HEK293T (cell line): ENCODE measurements at regions not wholly inside any gene's neighbourhood (a gene's known extent, or its start where the extent isn't known, plus 50 kb on each side); places are given as distances from the start of the nearest gene placed in this dataset.

Source experiments
- CTCF ChIA-PET: fragments of 350-600 bp; formaldehyde crosslinking; extraction: SDS; loops from one replicate; lab custom pipeline; 2021; ENCODE audit warnings: antibody characterized with exemption, inconsistent platforms; lab: Yijun Ruan, JAX
- POLR2A ChIA-PET: fragments of 350-600 bp; formaldehyde crosslinking; extraction: SDS; loops from one replicate; lab custom pipeline; 2020; ENCODE audit warnings: antibody characterized with exemption, inconsistent platforms; lab: Yijun Ruan, JAX
- DNase-seq: peaks from one replicate; pipeline ENCODE4 v3.0.0; 2012; ENCODE audit warnings: mixed read lengths; ENCODE audit errors: extremely low spot score
- ARNT ChIP-seq: fragments of 450-650 bp; IDR thresholded peaks from 2 replicates; pipeline ENCODE4 v1.6.1; 2017; ENCODE audit warnings: mild to moderate bottlenecking
- BHLHE40 ChIP-seq: fragments of 450-650 bp; IDR thresholded peaks from 2 replicates; pipeline ENCODE4 v1.6.1; 2016; ENCODE audit warnings: mild to moderate bottlenecking, moderate library complexity, borderline replicate concordance
- CTBP1 ChIP-seq: fragments of 450-650 bp; IDR thresholded peaks from 2 replicates; pipeline ENCODE4 v1.6.1; 2016; ENCODE audit warnings: borderline replicate concordance
- ELF4 ChIP-seq: fragments of 450-650 bp; IDR thresholded peaks from 2 replicates; pipeline ENCODE4 v1.6.1; 2017; ENCODE audit warnings: antibody characterized with exemption
- FOXA1 ChIP-seq: fragments of 450-650 bp; IDR thresholded peaks from 2 replicates; pipeline ENCODE4 v1.6.1; 2016; ENCODE audit warnings: mild to moderate bottlenecking
- FOXK2 ChIP-seq: fragments of 450-650 bp; IDR thresholded peaks from 2 replicates; pipeline ENCODE4 v1.6.1; 2016; ENCODE audit warnings: mild to moderate bottlenecking
- FOXM1 ChIP-seq: fragments of 450-650 bp; IDR thresholded peaks from 2 replicates; pipeline ENCODE4 v1.6.1; 2017; ENCODE audit warnings: mild to moderate bottlenecking, borderline replicate concordance
- HDGF ChIP-seq: fragments of 450-650 bp; IDR thresholded peaks from 2 replicates; pipeline ENCODE4 v1.6.1; 2017; ENCODE audit warnings: antibody characterized with exemption, borderline replicate concordance
- L3MBTL2 ChIP-seq: fragments of 450-650 bp; conservative IDR thresholded peaks from 2 replicates; pipeline ENCODE4 v1.6.1; 2016; ENCODE audit warnings: mild to moderate bottlenecking
- LEF1 ChIP-seq: fragments of 450-650 bp; IDR thresholded peaks from 2 replicates; pipeline ENCODE4 v1.6.1; 2017; ENCODE audit warnings: mild to moderate bottlenecking, borderline replicate concordance
- NFRKB ChIP-seq: fragments of 450-650 bp; IDR thresholded peaks from 2 replicates; pipeline ENCODE4 v1.6.1; 2016; ENCODE audit warnings: mild to moderate bottlenecking, moderate library complexity
- SP1 ChIP-seq: fragments of 450-650 bp; IDR thresholded peaks from 2 replicates; pipeline ENCODE4 v1.6.1; 2017
- SUZ12 ChIP-seq: fragments of 450-650 bp; IDR thresholded peaks from 2 replicates; pipeline ENCODE4 v1.6.1; 2016; ENCODE audit warnings: mild to moderate bottlenecking
- TARDBP ChIP-seq: fragments of 450-650 bp; IDR thresholded peaks from 2 replicates; pipeline ENCODE4 v1.6.1; 2016
- ZNF384 ChIP-seq: fragments of 450-650 bp; IDR thresholded peaks from 2 replicates; pipeline ENCODE4 v1.6.1; 2016
- TF ChIP-seq, protein P1 (sequence below): fragments of 450-650 bp; IDR thresholded peaks from 2 replicates; pipeline ENCODE4 v1.6.1; 2016

DNA sequence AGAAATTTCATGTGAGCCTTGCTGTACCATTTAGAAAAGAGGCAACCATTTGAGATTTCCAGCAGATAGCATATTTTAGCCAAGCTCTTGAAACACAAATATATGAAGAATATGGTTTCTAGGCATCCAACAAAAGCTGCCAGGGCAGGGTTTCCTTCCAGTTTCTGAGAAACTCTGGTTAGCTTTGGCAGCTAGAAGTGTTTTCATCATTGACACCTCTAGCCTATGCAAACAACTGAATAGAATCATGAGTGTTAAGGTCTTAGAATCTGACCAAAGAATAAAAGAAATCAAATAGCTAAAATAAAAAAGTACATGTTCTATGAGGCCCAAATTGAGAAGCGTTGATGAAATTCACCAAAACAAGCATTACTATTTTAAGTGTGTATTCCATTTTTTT is 188.1 kb downstream of the TMEM167A start:
- ChIA-PET POLR2A (no interaction called here), CTCF (no interaction called here)
- DNase-seq: no peak
- TF ChIP-seq CTBP1 (no peak), SUZ12 (no peak)

DNA sequence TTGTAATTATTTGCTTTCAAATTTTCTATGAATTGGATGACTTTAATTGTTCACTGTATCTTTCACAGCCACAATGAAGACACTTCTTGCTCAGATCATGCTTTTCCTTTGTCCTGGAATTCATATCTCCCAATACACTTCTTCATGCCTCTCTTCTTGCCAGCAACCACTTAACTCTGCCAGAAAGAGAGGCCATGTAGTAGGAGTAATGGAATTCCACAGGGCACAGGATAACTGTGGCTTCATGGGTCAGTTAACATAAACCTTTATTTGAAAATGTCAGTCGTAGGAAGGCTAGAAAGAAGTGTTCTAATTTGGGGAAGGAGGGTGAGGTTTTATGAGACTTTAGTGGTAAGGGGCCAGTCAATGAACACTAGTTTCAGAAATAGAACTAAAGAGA is 190.3 kb downstream of the TMEM167A start:
- TF ChIP-seq NFRKB (no peak), ELF4 (no peak), CTBP1 (no peak), TARDBP (no peak), L3MBTL2 (no peak), ZNF384 (no peak), FOXM1 (no peak), FOXA1 (no peak), SP1 (no peak), FOXK2 (no peak), SUZ12 (no peak), BHLHE40 (no peak), ARNT (no peak), LEF1 (no peak), HDGF (no peak)
- TF ChIP-seq, protein P1, sequence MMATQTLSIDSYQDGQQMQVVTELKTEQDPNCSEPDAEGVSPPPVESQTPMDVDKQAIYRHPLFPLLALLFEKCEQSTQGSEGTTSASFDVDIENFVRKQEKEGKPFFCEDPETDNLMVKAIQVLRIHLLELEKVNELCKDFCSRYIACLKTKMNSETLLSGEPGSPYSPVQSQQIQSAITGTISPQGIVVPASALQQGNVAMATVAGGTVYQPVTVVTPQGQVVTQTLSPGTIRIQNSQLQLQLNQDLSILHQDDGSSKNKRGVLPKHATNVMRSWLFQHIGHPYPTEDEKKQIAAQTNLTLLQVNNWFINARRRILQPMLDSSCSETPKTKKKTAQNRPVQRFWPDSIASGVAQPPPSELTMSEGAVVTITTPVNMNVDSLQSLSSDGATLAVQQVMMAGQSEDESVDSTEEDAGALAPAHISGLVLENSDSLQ: no peak
- DNase-seq: no peak
- ChIA-PET CTCF (no interaction called here), POLR2A (no interaction called here)

DNA sequence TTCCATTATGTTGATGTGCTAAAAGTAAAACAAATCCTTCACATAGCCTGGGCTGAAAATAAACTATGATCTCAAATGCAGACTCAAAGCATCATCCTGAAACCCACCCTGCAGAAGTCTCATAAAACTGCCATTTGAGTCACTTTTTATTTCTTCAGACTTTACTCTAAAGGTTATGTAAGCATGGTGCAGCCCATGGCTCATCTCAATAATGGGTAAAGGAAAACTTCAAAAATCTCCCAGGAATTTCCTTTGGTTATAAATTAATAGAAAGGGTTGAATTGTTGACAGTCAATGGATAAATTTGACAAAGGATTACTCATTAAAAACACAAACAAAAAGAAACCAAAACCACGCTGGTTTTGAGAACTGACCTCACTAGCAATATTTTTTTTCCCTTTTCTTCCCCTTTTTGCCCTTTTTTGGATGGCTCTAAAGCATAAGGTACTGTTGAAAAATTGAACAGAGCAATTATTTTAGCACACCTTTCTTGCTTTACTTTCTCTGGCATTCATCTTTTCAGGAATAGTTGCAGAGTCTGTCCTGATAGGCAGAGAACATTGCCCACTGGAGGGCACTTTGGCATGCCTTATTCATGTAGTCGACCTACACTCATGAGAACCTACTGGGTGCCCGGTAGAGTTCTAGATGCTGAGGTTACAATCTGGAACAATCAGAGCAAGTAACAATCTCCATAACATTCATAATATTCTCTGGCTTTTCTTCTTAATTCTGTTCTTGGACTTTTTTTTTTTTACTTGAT is 191.4 kb downstream of the TMEM167A start:
- DNase-seq: no peak
- TF ChIP-seq FOXA1: no peak
- TF ChIP-seq LEF1: no peak
- no peak for TF ChIP-seq NFRKB
- TF ChIP-seq SP1: no peak
- TF ChIP-seq ARNT: no peak
- no peak for TF ChIP-seq FOXM1
- no peak for TF ChIP-seq SUZ12
- TF ChIP-seq, protein P1: peak; percentile 85
- peak; percentile 58 for TF ChIP-seq CTBP1
- no peak for TF ChIP-seq ZNF384
- CTCF ChIA-PET: interaction anchor here (0.6 kb wide), 1 partner anchor 499 kb away, joined by 3 read pairs; no protein-coding TSS in a partner anchor
- POLR2A ChIA-PET: no interaction called here

DNA sequence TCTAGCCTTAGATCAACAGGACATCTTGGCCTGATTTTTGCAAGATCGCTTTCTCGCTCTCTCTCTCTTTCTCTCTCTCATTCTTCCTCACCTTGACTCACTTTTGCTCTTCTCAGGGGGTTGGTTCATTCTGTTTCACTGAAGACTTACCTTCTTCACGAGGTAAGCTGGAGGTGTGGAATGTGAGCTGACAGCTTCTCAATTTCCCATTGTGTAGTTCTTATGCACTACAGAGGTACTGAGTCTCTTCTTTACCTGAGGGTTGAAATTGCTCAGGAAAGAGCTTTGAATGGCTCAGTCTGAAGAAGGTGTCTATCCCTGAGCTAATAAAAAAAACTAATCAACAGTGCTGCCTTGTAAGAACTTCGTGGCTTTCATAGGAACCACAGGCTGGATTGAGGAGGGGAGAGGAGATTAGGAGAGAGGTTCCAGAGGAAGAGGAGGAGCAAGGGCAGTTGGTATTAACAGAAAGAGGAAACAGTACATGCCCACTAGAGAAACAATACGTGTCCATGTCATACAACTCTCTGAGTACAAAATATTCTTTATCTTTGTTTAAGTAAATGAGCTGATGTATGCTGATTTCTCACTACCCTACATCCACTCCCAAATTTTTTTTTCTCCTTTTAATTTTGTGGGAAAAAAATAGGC is 192.2 kb downstream of the TMEM167A start:
- DNase-seq: no peak
- TF ChIP-seq FOXM1 (no peak), NFRKB (no peak), ELF4 (no peak), SP1 (no peak), SUZ12 (no peak), CTBP1 (no peak), BHLHE40 (no peak), FOXK2 (no peak), HDGF (no peak), L3MBTL2 (no peak), LEF1 (no peak), ZNF384 (no peak)
- TF ChIP-seq, protein P1: no peak
- ChIA-PET POLR2A (interaction anchor here (0.9 kb wide), 1 partner anchor 587 kb away, joined by 3 read pairs; the partner anchor contains the start of gene VCAN), CTCF (interaction anchor here (0.6 kb wide), 1 partner anchor 498 kb away, joined by 3 read pairs; no protein-coding TSS in a partner anchor)

DNA sequence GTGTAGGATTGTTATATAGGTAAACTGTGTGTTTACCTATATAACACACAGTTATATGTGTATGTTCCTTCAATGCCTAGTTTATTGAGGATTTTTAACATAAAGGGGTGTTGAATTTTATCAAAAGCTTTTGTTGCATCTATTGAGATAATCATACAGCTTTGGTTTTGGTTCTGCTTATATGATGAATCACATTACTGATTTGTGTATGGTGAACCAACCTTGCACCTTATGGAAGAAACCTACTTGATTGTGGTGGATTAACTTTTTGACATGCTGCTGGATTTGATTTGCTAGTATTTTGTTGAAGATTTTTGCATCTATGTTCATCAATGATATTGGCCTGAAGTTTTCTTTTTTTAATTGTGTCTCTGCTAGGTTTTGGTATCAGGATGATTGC is 194.9 kb downstream of the TMEM167A start:
- TF ChIP-seq SUZ12 (no peak), ARNT (no peak), ELF4 (no peak), TARDBP (no peak), CTBP1 (no peak), BHLHE40 (no peak), SP1 (no peak), ZNF384 (no peak), FOXK2 (no peak), LEF1 (no peak)
- ChIA-PET CTCF (no interaction called here), POLR2A (no interaction called here)
- no peak for DNase-seq

DNA sequence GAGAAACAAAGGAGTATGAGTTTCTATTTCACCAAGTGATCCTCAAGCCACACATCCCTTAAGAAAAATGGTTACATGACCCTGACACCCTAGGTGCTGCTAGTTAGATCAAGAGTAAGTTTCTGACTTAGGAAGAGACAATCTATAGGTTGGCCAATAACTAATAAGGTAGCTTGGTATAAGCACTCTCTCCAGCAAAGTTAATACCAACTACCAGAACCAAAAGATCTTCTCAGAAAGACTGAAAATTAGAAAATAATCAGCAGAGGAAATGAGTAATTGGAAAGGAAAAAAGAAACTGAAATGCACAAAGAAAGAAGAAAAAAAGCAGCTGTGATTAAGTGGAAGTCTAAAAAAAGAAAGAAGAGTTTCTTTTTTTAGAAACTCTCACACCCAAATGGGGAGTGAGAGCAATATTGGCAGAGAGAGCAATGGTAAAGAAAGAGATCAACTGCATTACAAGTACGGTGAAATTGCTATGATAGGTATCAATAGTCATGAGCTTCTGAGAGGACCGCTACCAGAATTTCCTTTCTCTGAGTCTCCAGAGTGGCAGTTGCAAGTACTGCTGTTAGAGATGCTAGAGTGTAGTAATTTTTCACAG is 195.5 kb downstream of the TMEM167A start:
- POLR2A ChIA-PET: no interaction called here
- CTCF ChIA-PET: no interaction called here
- no peak for DNase-seq
- TF ChIP-seq ELF4: no peak
